HEK293T (cell line): ENCODE measurements at regions not wholly inside any gene's neighbourhood (a gene's known extent, or its start where the extent isn't known, plus 50 kb on each side); places are given as distances from the start of the nearest gene placed in this dataset.

Experiments
- BHLHE40 ChIP-seq: fragments of 450-650 bp; IDR thresholded peaks from 2 replicates; pipeline ENCODE4 v1.6.1; 2016; ENCODE audit warnings: mild to moderate bottlenecking, moderate library complexity, borderline replicate concordance
- FOXM1 ChIP-seq: fragments of 450-650 bp; IDR thresholded peaks from 2 replicates; pipeline ENCODE4 v1.6.1; 2017; ENCODE audit warnings: mild to moderate bottlenecking, borderline replicate concordance
- LEF1 ChIP-seq: fragments of 450-650 bp; IDR thresholded peaks from 2 replicates; pipeline ENCODE4 v1.6.1; 2017; ENCODE audit warnings: mild to moderate bottlenecking, borderline replicate concordance
- SP1 ChIP-seq: fragments of 450-650 bp; IDR thresholded peaks from 2 replicates; pipeline ENCODE4 v1.6.1; 2017
- SUZ12 ChIP-seq: fragments of 450-650 bp; IDR thresholded peaks from 2 replicates; pipeline ENCODE4 v1.6.1; 2016; ENCODE audit warnings: mild to moderate bottlenecking
- TARDBP ChIP-seq: fragments of 450-650 bp; IDR thresholded peaks from 2 replicates; pipeline ENCODE4 v1.6.1; 2016

DNA sequence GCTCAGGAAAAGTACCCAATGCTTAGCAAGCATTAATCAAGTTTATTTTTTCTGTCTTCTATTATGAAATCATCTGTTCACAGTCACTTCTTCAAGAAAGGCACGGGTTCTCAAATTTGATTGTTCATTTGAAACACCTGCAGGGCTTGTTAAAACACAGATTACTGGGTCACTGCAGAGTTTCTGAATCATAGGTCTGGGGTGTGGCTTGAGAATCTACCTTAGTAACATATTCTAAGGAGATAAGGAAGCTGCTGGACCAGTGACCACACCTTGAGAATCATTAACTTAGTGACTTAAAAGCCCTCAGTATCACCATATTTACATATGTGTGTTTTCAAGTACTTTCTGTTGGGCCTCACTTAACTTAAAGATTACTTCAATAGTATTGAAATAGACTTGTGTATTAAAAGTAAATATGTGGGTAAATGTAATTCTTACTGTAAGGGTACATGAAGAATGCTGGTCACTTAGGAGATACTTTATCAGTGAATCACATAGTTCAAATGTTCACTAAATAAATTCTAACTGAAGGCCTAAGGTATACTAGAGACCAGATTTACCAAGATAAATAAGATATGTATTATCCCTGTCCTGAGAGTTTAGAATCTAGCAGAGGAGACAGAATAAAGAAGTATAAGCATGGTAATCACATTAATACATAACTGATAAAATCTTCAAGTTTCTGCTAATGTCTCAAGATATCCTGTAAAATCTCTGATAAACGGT lies 1342.1 kb upstream of the C9orf72 start:
- no peak for TF ChIP-seq BHLHE40
- no peak for TF ChIP-seq LEF1
- TF ChIP-seq SUZ12 = no peak
- TF ChIP-seq SP1 = no peak
- no peak for TF ChIP-seq FOXM1
- no peak for TF ChIP-seq TARDBP
